ENCODE measurements at regions not wholly inside any gene's neighbourhood (a gene's known extent, or its start where the extent isn't known, plus 50 kb on each side); places are given as distances from the start of the nearest gene placed in this dataset.
"Not testable (repeated sequence)": the region's sequence is repeated elsewhere in the genome, so short reads cannot be mapped to it uniquely, and the experiment has no call there.

GRCh38 chr4:77220828-77221613 is 64.0 kb downstream of the CCNG2 start:
- peak; percentile 59 for DNase-seq

GRCh38 chr4:77225022-77225421 is 68.0 kb downstream of the CCNG2 start:
- DNase-seq: no peak

GRCh38 chr4:77226939-77227705 is 70.1 kb downstream of the CCNG2 start:
- no peak for DNase-seq

- DNase-seq: no peak
Observed at GRCh38 chr4:77229433-77229832, 72.4 kb downstream of the CCNG2 start.

GRCh38 chr4:77232653-77233052 is 75.6 kb downstream of the CCNG2 start:
- DNase-seq: no peak

- DNase-seq: no peak
Observed at GRCh38 chr4:77235289-77235854, 78.4 kb downstream of the CCNG2 start.

- no peak for DNase-seq
Observed at GRCh38 chr4:77236806-77237205, 79.8 kb downstream of the CCNG2 start.

GRCh38 chr4:77240469-77241066 is 83.6 kb downstream of the CCNG2 start:
- peak; percentile 55 for DNase-seq

GRCh38 chr4:77248805-77249204 is 91.8 kb downstream of the CCNG2 start:
- no peak for DNase-seq

- no peak for DNase-seq
Observed at GRCh38 chr4:77251751-77252150, 94.7 kb downstream of the CCNG2 start.

- no peak for DNase-seq
Observed at GRCh38 chr4:77263247-77263646, 106.2 kb downstream of the CCNG2 start.

- not testable (repeated sequence) for DNase-seq
Observed at GRCh38 chr4:77263976-77264375, 107.0 kb downstream of the CCNG2 start.

- no peak for DNase-seq
Observed at GRCh38 chr4:77264826-77265225, 107.8 kb downstream of the CCNG2 start.

- no peak for DNase-seq
Observed at GRCh38 chr4:77268108-77268507, 111.1 kb downstream of the CCNG2 start.

GRCh38 chr4:77269505-77269904 is 112.5 kb downstream of the CCNG2 start:
- no peak for DNase-seq

- no peak for DNase-seq
Observed at GRCh38 chr4:77273412-77273811, 116.4 kb downstream of the CCNG2 start.

GRCh38 chr4:77279114-77279513 is 122.1 kb downstream of the CCNG2 start:
- DNase-seq: not testable (repeated sequence)

- no peak for DNase-seq
Observed at GRCh38 chr4:77282305-77282704, 125.3 kb downstream of the CCNG2 start.

- DNase-seq: peak; percentile 3
Observed at GRCh38 chr4:77284036-77284435, 127.0 kb downstream of the CCNG2 start.

GRCh38 chr4:77286906-77287305 is 129.9 kb downstream of the CCNG2 start:
- DNase-seq: no peak

GRCh38 chr4:77293426-77293825 is 136.4 kb downstream of the CCNG2 start:
- DNase-seq: no peak

- not testable (repeated sequence) for DNase-seq
Observed at GRCh38 chr4:77300996-77301395, 144.0 kb downstream of the CCNG2 start.

GRCh38 chr4:77305766-77306165 is 148.8 kb downstream of the CCNG2 start:
- no peak for DNase-seq
